ENCODE measurements at regions not wholly inside any gene's neighbourhood (a gene's known extent, or its start where the extent isn't known, plus 50 kb on each side); places are given as distances from the start of the nearest gene placed in this dataset.

- H3K36me3 ChIP-seq (ENCODE audit: control insufficient read depth, insufficient read depth, low read length) = no peaks in the 10 kb centered on the region
- DNase-seq = no peak
- H3K9me3 ChIP-seq (ENCODE audit: control insufficient read depth, low read length) = no peaks in the 10 kb centered on the region
- no peak overlapping the region for H3K4me3 ChIP-seq (ENCODE audit: low read length)
- Mint-ChIP-seq H3K27me3 (ENCODE audit: insufficient read depth) (peaks cover 7% of the 10 kb centered on the region), H3K4me1 (peaks cover 27% of the 10 kb centered on the region), H3K9me3 (no peaks in the 10 kb centered on the region), H3K4me3 (no peak overlapping the region), H3K27ac (no peak overlapping the region), H3K36me3 (ENCODE audit: low read depth) (no peaks in the 10 kb centered on the region)
- H3K4me1 ChIP-seq (ENCODE audit: control insufficient read depth, insufficient read depth, low read length) = no peaks in the 10 kb centered on the region
- H3K27me3 ChIP-seq (ENCODE audit: control insufficient read depth, insufficient read depth, low read length, poor library complexity, severe bottlenecking) = peaks cover 19% of the 10 kb centered on the region
- WGBS, 2 experiments (ENCODE audit: insufficient coverage in 1 of 2, insufficient read length in 1 of 2) = 60 to 82% methylated on average over 1 of the region's 1 CpG
- no peak for TF ChIP-seq CTCF (conservative IDR thresholded peaks at IDR 0.05)
- H3K9ac ChIP-seq (ENCODE audit: extremely low read depth, low read length, poor library complexity, severe bottlenecking) = no peak overlapping the region
- no peak overlapping the region for H3K27ac ChIP-seq (ENCODE audit: low read depth, low read length)
Observed at GRCh38 chr9:73053543-73053942, 98.1 kb upstream of the ANXA1 start.

DNA sequence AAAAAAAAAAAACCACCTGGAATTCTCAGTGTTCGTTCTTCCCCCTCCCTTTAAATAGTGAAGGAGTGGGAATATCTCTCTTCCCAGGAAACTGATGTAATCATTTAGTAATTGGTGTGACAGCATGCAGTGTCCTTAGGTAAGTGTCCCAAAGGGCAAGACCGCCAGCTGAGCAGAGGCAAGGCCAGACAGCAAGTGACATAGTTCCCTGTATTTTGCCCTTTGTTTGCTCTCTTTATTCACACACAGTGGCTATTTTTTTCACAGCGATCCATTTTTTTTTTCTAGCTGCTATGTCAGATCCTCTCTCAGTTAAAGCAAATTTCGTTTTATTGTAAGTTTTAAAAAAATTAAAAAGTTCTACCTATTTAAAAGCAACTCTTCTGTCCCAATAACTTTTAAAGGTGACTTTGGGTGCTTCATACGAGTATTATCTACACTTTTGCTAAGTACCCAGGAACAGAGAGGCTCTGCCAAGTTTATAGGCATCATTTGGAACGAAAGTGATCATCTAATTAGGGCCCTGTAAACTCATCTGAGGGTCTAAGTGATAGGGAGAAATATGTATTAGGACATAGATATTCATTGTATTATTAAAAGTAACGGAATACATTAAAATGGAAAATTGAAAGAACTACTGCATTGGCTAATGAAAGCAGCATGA is 98.2 kb upstream of the ALDH1A1 start:
- Histone ChIP-seq H3K27me3 (ENCODE audit: control insufficient read depth, insufficient read depth, low read length, poor library complexity, severe bottlenecking) (peaks cover 10% of the 10 kb centered on the region), H3K36me3 (ENCODE audit: control insufficient read depth, insufficient read depth, low read length) (no peaks in the 10 kb centered on the region), H3K27ac (ENCODE audit: low read depth, low read length) (no peak overlapping the region), H3K9ac (ENCODE audit: extremely low read depth, low read length, poor library complexity, severe bottlenecking) (no peak overlapping the region), H3K4me3 (ENCODE audit: low read length) (no peak overlapping the region), H3K4me1 (ENCODE audit: control insufficient read depth, insufficient read depth, low read length) (no peaks in the 10 kb centered on the region), H3K9me3 (ENCODE audit: control insufficient read depth, low read length) (no peaks in the 10 kb centered on the region)
- H3K27ac Mint-ChIP-seq = peak overlapping the region; percentile 32
- TF ChIP-seq CTCF (conservative IDR thresholded peaks at IDR 0.05) = no peak
- WGBS, 2 experiments (ENCODE audit: insufficient coverage in 1 of 2, insufficient read length in 1 of 2) = 47 to 59% methylated on average over 3 to 6 of the region's 7 CpGs
- H3K4me1 Mint-ChIP-seq = peaks cover 27% of the 10 kb centered on the region
- H3K36me3 Mint-ChIP-seq (ENCODE audit: low read depth) = no peaks in the 10 kb centered on the region
- no peaks in the 10 kb centered on the region for H3K27me3 Mint-ChIP-seq (ENCODE audit: insufficient read depth)
- H3K4me3 Mint-ChIP-seq = no peak overlapping the region
- H3K9me3 Mint-ChIP-seq = no peaks in the 10 kb centered on the region
- peak; percentile 78 for DNase-seq

DNA sequence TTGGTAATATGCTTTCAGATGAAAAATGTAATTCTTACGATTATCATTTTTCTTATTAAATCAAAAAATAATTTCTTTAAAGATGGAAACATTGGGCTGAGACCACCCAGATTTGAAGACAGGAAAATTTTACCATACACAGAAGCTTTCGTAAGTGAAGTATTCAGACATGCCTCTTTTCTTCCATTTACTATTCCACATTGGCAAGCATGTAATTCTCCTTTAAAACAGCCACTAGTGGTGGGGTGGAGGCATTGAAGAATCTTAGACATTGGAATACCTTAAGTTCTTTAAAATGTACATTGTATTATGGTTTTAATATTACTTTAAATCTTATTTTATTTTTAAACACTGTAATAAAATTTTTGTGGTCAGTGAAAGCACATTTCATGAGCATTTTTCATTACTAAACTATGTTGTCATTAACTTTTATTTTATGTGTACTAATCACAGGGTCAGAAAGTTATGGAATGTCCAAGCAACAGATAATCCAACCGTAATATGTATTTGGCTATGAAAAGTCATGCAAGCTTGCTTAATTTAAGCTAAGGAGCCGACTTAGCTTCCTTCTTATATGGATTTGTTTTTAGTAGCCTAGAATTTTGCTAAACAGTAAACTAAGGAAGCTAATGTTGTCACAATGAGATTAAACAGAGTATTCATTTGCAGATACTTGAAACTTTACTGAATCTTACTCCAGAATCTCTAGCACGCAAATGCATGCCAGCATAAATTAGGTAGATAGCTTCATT is 97.4 kb upstream of the ALDH1A1 start:
- H3K36me3 Mint-ChIP-seq (ENCODE audit: low read depth) = no peaks in the 10 kb centered on the region
- DNase-seq = no peak
- no peak overlapping the region for H3K27ac ChIP-seq (ENCODE audit: low read depth, low read length)
- peak; percentile 68 for TF ChIP-seq CTCF (conservative IDR thresholded peaks at IDR 0.05)
- H3K9me3 Mint-ChIP-seq = no peaks in the 10 kb centered on the region
- no peaks in the 10 kb centered on the region for H3K4me1 ChIP-seq (ENCODE audit: control insufficient read depth, insufficient read depth, low read length)
- H3K4me3 Mint-ChIP-seq = no peak overlapping the region
- WGBS, 2 experiments (ENCODE audit: insufficient coverage in 1 of 2, insufficient read length in 1 of 2) = 72% methylated on average over 2 to 5 of the region's 5 CpGs
- no peaks in the 10 kb centered on the region for H3K36me3 ChIP-seq (ENCODE audit: control insufficient read depth, insufficient read depth, low read length)
- peaks cover 27% of the 10 kb centered on the region for H3K4me1 Mint-ChIP-seq
- no peak overlapping the region for H3K4me3 ChIP-seq (ENCODE audit: low read length)
- peaks cover 5% of the 10 kb centered on the region for H3K27me3 ChIP-seq (ENCODE audit: control insufficient read depth, insufficient read depth, low read length, poor library complexity, severe bottlenecking)
- no peak overlapping the region for H3K9ac ChIP-seq (ENCODE audit: extremely low read depth, low read length, poor library complexity, severe bottlenecking)
- H3K27ac Mint-ChIP-seq = no peak overlapping the region
- no peaks in the 10 kb centered on the region for H3K9me3 ChIP-seq (ENCODE audit: control insufficient read depth, low read length)
- H3K27me3 Mint-ChIP-seq (ENCODE audit: insufficient read depth) = no peaks in the 10 kb centered on the region

Measured in endodermal cell (in vitro differentiated cells).